GM20431 (cell line): ENCODE measurements at regions not wholly inside any gene's neighbourhood (a gene's known extent, or its start where the extent isn't known, plus 50 kb on each side); places are given as distances from the start of the nearest gene placed in this dataset.

Source experiments
- in situ Hi-C: fragments of 300-500 bp; cut with MseI, MboI; formaldehyde crosslinking; loops from one replicate; pipeline ENCODE4 v1.15.0; 2020; ENCODE audit warnings: low sequenced_read_pairs; ENCODE audit not compliant: unreplicated experiment

DNA sequence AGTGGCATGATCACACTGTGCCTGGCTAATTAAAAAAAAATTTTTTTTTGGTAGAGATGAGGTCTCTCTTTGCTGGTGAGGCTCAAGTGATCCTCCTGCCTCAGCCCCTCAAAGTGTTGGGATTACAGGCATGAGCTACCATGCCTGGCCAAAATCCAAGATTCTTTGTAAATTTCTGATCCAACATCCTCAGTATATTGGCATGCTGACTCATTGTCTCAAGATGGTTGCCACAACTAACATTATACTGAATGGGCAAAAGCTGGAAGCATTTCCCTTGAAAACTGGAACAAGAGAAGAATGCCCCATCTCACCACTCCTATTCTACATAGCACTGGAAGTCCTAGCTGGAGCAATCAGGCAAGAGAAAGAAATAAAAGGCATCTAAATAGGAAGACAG, 100.0 kb downstream of the KLF5 start:
- in situ Hi-C loops: no loop called here

GRCh38 chr13:73157031-73157430, 98.2 kb downstream of the KLF5 start:
- in situ Hi-C loops: no loop called here

- in situ Hi-C loops: no loop called here
Observed at GRCh38 chr13:73146707-73147106, 87.9 kb downstream of the KLF5 start.

DNA sequence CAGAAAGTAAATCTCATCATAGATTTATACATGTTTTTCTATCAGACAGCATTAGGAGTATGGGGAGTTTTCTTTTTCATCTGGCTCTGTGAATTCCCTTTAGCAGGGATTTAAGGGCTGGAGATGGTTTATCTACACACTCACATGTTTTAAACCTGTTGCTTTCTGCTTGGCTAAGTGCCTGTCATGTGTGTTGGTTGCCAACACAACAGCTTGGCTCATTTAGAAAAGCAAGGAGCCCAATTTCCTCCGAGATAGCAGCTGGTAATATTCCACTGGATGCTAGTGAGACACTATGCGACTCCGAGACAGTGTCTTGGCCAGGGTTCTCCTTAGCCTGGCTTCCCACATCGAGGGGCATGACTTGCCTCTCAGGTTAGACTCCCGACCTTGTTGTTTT, 83.3 kb downstream of the KLF5 start:
- in situ Hi-C loops: no loop called here

DNA sequence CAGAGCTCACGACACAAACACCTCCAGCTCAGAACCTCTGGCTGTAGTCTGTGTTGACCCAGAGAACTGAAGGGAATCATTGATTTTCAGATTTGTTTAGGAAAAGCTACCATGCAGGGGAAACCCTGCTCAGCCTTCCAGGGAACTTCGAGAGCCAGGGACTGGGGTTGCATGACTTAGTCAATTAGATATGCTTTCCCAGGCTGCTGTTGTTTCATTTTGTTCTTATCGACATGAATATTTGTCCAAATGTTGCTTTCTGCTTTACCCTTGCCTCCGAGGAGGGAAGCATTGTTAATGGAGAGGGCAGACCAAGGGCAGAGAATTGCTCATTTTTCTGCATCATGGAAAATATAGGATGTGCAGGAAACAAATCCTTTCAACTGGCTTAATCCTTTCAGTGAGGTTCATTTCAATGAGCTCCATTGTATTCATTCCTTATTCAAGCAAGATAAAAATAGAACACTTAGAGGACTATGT, 82.5 kb downstream of the KLF5 start:
- in situ Hi-C loops: no loop called here

- in situ Hi-C loops: no loop called here
Observed at GRCh38 chr13:73140801-73141200, 82.0 kb downstream of the KLF5 start.

GRCh38 chr13:73138638-73139491, 80.1 kb downstream of the KLF5 start:
- in situ Hi-C loops: no loop called here

DNA sequence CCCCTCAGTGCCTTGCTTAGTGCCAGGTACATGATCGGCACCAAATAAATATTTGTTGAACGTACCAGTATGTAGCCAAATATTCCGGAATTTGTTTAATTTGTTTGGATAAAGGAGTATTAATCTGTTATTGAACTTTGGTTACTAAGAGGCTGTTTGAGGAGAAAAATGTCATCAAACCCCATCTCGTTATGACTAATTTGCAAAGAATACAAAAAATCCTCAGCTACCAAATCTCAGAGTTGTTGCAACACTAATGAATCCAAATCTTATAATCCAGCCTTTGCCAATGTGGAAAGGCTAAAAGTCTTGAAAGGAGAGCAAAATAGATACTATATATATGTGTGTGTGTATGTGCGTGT, 79.5 kb downstream of the KLF5 start:
- in situ Hi-C loops: no loop called here

DNA sequence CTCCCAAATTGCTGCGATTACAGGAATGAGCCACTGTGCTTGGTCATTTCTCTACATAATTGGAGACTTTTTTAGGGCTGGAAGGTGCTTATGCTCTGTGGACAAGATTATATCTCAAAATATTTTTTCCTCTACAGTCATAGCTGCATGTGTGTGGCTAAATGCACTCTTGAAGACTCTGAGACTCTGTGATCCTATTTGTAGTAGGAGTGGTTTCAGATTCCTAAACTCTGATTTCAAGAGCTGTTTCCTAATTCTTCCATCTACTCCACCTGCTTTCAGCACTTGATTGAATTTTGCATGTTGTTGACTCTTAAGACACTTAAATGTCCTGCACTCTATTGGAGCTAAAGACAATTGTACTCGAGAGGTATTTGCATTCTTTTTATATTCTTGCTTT, 78.0 kb downstream of the KLF5 start:
- in situ Hi-C loops: no loop called here

GRCh38 chr13:73133531-73133930, 74.7 kb downstream of the KLF5 start:
- in situ Hi-C loops: no loop called here

GRCh38 chr13:73131247-73131646, 72.4 kb downstream of the KLF5 start:
- in situ Hi-C loops: no loop called here

DNA sequence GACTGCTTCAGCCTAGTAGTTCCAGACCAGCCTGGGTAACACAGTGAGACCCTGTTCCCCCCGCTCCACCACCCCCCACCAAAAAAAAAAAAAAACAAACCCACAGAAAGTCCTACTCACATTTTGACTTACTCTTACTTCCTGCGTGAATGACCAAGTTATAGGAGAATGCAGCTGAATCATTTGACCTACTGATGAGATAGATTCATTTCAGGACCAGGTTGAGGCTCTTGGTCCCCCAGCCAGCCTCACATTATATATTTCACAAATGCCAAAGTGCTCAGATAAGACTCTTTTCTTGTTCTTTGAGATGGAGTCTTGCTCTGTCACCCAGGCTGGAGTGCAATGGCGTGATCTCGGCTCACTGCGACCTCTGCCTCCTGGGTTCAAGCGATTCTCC, 70.2 kb downstream of the KLF5 start:
- in situ Hi-C loops: no loop called here
